GM18511 (cell line): ENCODE measurements at regions not wholly inside any gene's neighbourhood (a gene's known extent, or its start where the extent isn't known, plus 50 kb on each side); places are given as distances from the start of the nearest gene placed in this dataset.

Experiments
- ATAC-seq: cut with Tn5 transposase; IDR thresholded peaks from one replicate; pipeline ENCODE4 v1.9.1; 2021; ENCODE audit warnings: mild to moderate bottlenecking, moderate library complexity; ENCODE audit not compliant: unreplicated experiment

DNA sequence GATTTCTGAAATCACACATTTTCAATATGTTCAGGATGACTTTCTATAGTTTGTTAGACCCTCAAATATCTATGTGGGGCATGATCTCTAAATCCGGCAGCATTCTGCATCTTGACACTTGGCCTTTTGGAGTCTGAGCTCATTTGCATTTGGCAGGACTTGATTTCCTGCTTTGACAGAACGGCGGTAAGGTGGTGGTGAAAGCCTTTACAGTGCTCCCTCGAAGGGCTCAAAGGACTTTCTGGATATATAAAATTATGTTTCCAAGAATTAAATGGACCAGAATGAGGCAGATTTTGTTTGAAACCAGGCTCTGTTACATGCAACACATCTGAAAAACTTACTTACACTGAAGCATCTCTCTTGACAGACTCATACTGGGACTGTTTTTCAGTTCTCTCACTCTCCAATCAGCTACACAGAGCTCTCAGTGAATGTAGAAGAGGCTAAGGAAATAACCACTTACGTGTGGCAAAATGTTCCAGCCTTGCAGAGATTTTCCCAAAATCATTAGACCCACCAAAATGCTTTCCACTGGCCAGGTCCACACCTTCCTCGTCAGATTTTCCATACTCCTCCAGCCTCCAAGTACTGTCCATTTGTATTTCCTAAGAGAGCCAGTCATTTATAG, 207.2 kb downstream of the SPRY2 start:
- peak; percentile 62 for ATAC-seq

GRCh38 chr13:80132741-80133601, 208.0 kb downstream of the SPRY2 start:
- ATAC-seq, result peak; percentile 25

DNA sequence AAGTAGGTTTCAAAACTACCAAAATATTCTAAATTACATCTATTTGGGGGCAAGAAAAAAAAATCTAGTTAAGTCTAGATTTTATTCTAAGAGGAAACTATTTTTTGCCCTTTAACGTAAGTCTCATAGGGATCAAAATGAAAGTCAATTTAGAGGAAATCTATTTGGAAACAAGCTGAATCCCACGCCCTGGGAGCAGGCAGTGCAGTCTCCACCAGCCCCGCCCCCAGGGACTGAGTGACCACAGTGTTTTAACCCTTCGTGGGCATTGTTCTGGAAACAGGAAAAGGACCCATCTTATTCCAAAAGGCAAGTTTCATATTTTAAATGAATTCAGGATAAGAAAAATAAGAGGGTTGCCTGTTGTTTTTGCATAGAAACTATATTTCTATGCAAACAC, 209.7 kb downstream of the SPRY2 start:
- no peak for ATAC-seq

DNA sequence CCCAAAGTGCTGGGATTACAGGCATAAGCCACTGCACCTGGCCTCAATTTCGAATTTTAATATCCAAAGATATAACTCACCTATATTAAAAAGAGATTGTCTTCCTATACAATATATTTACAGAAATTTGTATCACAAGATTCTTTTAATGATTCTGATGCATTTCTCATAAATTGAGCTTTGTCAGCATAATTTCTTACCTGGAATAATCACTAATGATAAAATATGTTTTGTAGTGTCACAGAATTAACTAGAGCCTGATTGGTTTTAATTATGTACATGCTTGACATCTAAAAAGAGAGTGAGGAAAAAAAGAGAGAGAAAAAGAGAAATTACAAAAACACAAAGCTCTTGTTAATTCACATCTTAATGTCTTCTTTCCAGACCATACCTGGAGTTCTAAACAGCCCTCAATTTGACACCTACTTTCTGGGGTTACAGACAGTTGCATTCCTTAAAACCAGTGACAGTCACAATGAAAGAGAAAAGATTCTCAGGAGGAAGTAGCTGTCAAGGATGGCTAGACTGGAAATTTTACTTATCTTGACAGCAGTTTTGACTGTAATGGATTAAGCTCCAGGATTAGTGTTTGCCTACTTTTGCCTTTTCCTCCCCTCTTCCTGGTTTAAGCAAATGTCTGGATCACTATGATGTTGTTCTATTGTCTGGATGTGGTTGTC, 214.4 kb downstream of the SPRY2 start:
- ATAC-seq, result no peak

GRCh38 chr13:80123945-80124344, 217.0 kb downstream of the SPRY2 start:
- no peak for ATAC-seq

GRCh38 chr13:80121038-80121437, 219.9 kb downstream of the SPRY2 start:
- ATAC-seq, result peak; percentile 80

- ATAC-seq, result no peak
Measured at GRCh38 chr13:80118506-80118905, 222.4 kb downstream of the SPRY2 start.

- no peak for ATAC-seq
Measured at GRCh38 chr13:80118099-80118498, 222.8 kb downstream of the SPRY2 start.

DNA sequence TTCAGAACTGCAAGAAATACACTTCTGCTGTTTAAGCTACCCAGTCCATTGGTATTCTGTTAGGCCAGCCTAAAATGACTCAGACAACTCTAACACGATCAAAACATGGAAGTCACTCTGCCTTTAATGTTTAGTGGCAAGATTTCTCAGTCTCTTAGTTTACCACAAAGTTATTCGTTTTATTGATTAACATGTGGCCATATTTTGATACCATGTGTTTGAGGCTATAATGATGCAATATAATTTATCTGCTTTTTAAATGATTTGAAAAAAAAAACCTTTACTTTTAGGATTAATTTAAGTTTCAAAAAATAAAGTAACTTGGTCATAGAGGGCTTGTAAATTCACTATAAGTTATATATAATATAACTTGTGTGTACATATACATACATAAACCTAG, 223.4 kb downstream of the SPRY2 start:
- no peak for ATAC-seq

DNA sequence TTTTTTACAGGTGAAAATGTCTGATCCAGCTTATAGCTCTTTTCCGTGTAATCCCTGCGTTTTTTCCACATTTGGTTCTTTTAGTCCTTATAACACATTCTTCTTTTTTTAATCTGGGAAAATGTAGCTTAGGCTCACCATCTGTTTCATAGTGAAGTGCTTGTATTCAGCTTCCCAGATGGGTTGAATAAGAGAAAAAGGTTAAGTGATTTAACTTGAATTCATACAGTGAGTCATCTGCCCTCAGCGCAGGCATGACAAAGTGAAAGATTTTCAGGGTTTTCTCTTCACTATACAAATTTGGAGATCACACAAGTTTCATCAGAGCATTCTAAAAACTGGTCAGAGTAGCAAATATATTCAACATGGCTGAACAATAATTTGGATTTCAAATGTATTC, 224.8 kb downstream of the SPRY2 start:
- no peak for ATAC-seq

- ATAC-seq, result no peak
Measured at GRCh38 chr13:80115616-80116015, 225.3 kb downstream of the SPRY2 start.

GRCh38 chr13:80113714-80114454, 227.0 kb downstream of the SPRY2 start:
- ATAC-seq, result no peak

GRCh38 chr13:80109303-80109702, 231.6 kb downstream of the SPRY2 start:
- ATAC-seq, result no peak

DNA sequence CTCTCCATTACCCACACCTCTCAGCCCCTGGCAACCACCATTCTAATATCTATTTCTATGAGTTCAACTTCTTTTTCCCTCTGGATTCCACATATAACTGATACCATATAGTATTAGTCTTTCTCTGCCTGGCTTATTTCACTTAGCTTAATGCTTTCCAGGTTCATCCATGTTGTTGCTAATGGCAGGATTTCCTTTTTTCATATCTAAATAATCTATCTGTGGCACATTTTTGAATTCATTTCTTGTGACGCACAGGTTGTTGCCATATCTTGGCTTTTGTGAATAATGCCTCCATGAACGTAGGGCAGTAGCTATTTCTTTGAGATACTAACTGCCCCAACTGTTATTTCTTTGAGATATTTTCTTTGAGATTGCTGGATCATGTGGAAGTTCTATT, 235.6 kb downstream of the SPRY2 start:
- ATAC-seq, result no peak

- ATAC-seq, result no peak
Measured at GRCh38 chr13:80101040-80101439, 239.9 kb downstream of the SPRY2 start.

DNA sequence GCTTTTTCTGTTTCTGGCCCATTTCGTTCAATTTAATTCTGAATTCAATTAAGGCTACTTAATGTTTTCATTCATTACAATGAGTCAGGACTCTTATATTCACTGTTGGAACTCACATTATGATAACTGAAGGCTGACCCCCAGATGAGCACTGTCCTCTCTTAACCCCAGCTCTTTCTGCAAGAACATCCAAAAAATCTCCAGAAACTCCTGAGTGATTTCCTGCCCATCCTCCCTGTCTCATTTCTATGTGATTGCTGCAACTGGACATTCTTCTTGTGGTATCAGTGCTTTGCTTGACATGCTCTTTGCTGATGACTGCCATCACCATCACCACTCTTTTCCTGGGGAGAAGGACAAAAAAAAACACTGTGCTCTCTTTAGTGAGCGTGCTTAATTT, 240.3 kb downstream of the SPRY2 start:
- ATAC-seq, result no peak

GRCh38 chr13:80097561-80097960, 243.4 kb downstream of the SPRY2 start:
- ATAC-seq, result no peak

DNA sequence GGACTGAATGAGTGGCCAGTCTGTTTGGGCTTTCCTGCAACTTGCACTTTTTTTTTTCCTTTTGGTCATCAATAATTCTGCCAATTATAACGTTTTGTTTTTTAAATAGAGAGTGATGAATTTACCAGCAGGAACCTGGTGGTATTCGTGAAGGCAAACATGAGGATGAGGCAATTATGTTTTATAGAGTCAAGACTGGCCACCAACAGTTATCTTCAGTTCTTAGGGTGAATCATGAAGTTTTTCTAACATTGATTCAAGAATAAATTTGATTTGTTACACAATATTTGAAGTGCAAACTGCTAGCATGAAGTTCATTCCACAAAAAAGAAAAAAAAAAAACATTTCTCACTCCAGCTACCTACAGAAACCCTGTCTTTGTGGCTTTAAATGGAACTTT, 244.5 kb downstream of the SPRY2 start:
- no peak for ATAC-seq

DNA sequence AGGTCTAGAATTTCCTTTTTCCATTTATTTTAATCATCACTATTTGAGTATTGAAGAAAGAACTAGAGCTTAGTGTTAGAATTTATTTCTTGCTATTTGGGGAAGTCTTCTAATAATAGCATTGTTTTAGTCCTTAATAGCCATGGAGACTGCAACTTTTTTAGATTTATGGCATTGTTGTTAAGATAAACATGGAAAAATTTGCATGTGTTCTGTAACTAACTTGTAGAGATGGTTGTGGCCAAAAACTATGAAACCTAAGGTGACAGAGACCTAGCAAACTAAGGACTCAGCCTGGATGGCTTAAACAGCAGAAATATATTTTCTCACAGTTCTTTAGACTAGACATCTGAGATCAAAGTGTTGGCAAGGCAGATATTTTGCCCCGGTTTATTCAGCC, 246.4 kb downstream of the SPRY2 start:
- no peak for ATAC-seq

DNA sequence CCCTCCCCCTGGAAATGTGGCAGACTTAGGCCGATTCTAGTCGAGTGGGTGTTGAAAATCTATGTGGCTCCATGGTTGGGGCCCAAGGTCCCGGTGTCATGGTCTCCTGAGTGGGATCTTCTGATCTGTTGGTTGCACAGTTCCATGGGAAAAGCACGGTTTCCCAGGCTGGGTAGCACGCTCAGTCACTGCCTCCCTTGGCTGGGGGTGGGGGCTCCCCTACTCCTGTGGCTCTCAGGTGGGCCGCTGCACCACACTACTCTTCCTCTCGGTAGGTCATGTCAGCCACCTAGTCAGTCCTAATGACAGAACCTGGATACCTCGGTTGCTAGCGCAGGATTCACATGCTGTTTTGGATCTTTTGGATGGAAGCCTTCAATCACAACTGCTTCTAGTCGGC, 247.0 kb downstream of the SPRY2 start:
- ATAC-seq, result no peak

DNA sequence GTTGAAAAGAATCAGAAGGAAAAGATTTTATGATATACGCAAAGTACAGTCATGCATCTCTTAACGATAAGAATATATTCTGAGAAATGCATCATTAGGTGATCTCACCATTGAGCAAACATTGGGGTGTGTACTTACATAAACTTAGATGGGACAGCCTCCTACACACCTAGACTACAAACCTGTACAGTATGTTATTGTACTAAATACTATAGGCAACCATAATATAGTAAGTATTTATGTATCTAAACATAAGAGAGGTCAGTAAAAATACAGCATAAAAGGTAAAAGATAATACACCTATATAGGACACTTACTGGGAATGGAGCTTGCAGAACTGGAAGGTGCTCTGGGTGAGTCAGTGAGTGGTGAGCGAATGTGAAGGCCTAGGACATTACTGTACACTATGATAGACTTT, 254.6 kb downstream of the SPRY2 start:
- ATAC-seq, result no peak
